H9 (cell line): ENCODE measurements at regions not wholly inside any gene's neighbourhood (a gene's known extent, or its start where the extent isn't known, plus 50 kb on each side); places are given as distances from the start of the nearest gene placed in this dataset.

ENCODE experiments used
- DNase-seq: peaks from one replicate; pipeline ENCODE4 v3.0.0-alpha.2; 2017
- H2AFZ ChIP-seq: one replicate; pipeline ENCODE4 v1.6.1; 2013; ENCODE audit warnings: mild to moderate bottlenecking, low read length, control low read depth, moderate library complexity
- H2AK5ac ChIP-seq: 2 replicates; pipeline ENCODE4 v1.6.1; 2013; ENCODE audit warnings: low read length, control low read depth, mixed read lengths; ENCODE audit not compliant: insufficient read length
- H2BK120ac ChIP-seq: one replicate; pipeline ENCODE4 v1.6.1; 2013; ENCODE audit warnings: low read depth, mild to moderate bottlenecking, low read length, control low read depth, inconsistent platforms; ENCODE audit not compliant: poor library complexity, severe bottlenecking
- H2BK12ac ChIP-seq: 2 replicates; pipeline ENCODE4 v1.6.1; 2013; ENCODE audit warnings: low read length, control low read depth, mixed read lengths, low read depth; ENCODE audit not compliant: insufficient read length
- H2BK15ac ChIP-seq: 2 replicates; pipeline ENCODE4 v1.6.1; 2013; ENCODE audit warnings: low read depth, low read length, control low read depth
- H2BK20ac ChIP-seq: one replicate; pipeline ENCODE4 v1.6.1; 2013; ENCODE audit warnings: low read depth, mild to moderate bottlenecking, low read length, control low read depth, inconsistent platforms; ENCODE audit not compliant: poor library complexity, severe bottlenecking
- H2BK5ac ChIP-seq: 2 replicates; pipeline ENCODE4 v1.6.1; 2013; ENCODE audit warnings: low read length, control low read depth, mixed read lengths; ENCODE audit not compliant: insufficient read length
- H3K14ac ChIP-seq: 2 replicates; pipeline ENCODE4 v1.6.1; 2013; ENCODE audit warnings: low read length, control low read depth; ENCODE audit not compliant: insufficient read depth
- H3K18ac ChIP-seq: 2 replicates; pipeline ENCODE4 v1.6.1; 2013; ENCODE audit warnings: low read depth, mild to moderate bottlenecking, mixed read lengths, low read length, control low read depth; ENCODE audit not compliant: insufficient read length
- H3K23ac ChIP-seq: 2 replicates; pipeline ENCODE4 v1.6.1; 2013; ENCODE audit warnings: low read length, control low read depth, mixed read lengths, low read depth; ENCODE audit not compliant: insufficient read length
- H3K23me2 ChIP-seq: 2 replicates; pipeline ENCODE4 v1.6.1; 2013; ENCODE audit warnings: low read depth, mild to moderate bottlenecking, mixed read lengths, low read length, control low read depth; ENCODE audit not compliant: insufficient read length, poor library complexity, severe bottlenecking
- H3K27ac ChIP-seq: 2 replicates; pipeline ENCODE4 v1.5.1; 2013; ENCODE audit warnings: low read length, control low read depth, mixed read lengths, low read depth; ENCODE audit not compliant: insufficient read length
- H3K27me3 ChIP-seq: 2 replicates; pipeline ENCODE4 v1.6.1; 2013; ENCODE audit warnings: low read length, control low read depth, inconsistent platforms; ENCODE audit not compliant: insufficient read depth
- H3K4ac ChIP-seq: 2 replicates; pipeline ENCODE4 v1.6.1; 2013; ENCODE audit warnings: low read depth, mild to moderate bottlenecking, control low read depth, inconsistent platforms, low read length, moderate library complexity
- H3K4me1 ChIP-seq: 2 replicates; pipeline ENCODE4 v1.6.1; 2013; ENCODE audit warnings: low read length, control low read depth, inconsistent platforms; ENCODE audit not compliant: insufficient read depth
- H3K4me2 ChIP-seq: 2 replicates; pipeline ENCODE4 v1.6.1; 2013; ENCODE audit warnings: low read length, control low read depth, mixed read lengths; ENCODE audit not compliant: insufficient read length, insufficient read depth
- H3K56ac ChIP-seq: 2 replicates; pipeline ENCODE4 v1.6.1; 2013; ENCODE audit warnings: low read depth, mild to moderate bottlenecking, mixed read lengths, low read length, control low read depth; ENCODE audit not compliant: insufficient read length
- H3K79me1 ChIP-seq: 2 replicates; pipeline ENCODE4 v1.6.1; 2013; ENCODE audit warnings: low read depth, mild to moderate bottlenecking, moderate library complexity, low read length, control low read depth, inconsistent platforms; ENCODE audit not compliant: insufficient read depth, poor library complexity, severe bottlenecking
- H3K79me2 ChIP-seq: 2 replicates; pipeline ENCODE4 v1.6.1; 2013; ENCODE audit warnings: low read length, control low read depth, inconsistent platforms; ENCODE audit not compliant: insufficient read depth
- H3K9ac ChIP-seq: 2 replicates; pipeline ENCODE4 v1.6.1; 2013; ENCODE audit warnings: low read length, control low read depth, mixed read lengths; ENCODE audit not compliant: insufficient read length; ENCODE audit errors: extremely low read depth
- H3K9me3 ChIP-seq: one replicate; pipeline ENCODE4 v1.6.1; 2013; ENCODE audit warnings: low read depth, low read length, inconsistent platforms; ENCODE audit not compliant: control insufficient read depth
- H3T11ph ChIP-seq: one replicate; pipeline ENCODE4 v1.6.1; 2013; ENCODE audit warnings: mild to moderate bottlenecking, low read length, control low read depth, inconsistent platforms
- H4K20me1 ChIP-seq: one replicate; pipeline ENCODE4 v1.6.1; 2013; ENCODE audit not compliant: control insufficient read depth, insufficient read length, insufficient read depth
- H4K5ac ChIP-seq: 2 replicates; pipeline ENCODE4 v1.6.1; 2013; ENCODE audit warnings: low read depth, mild to moderate bottlenecking, mixed read lengths, low read length, control low read depth; ENCODE audit not compliant: insufficient read length
- H4K8ac ChIP-seq: replicated peaks from 2 replicates; pipeline ENCODE4 v1.6.1; 2013; ENCODE audit warnings: low read length, control low read depth, mixed read lengths, low read depth; ENCODE audit not compliant: insufficient read length
- H4K91ac ChIP-seq: 2 replicates; pipeline ENCODE4 v1.6.1; 2013; ENCODE audit warnings: low read depth, mild to moderate bottlenecking, moderate library complexity, mixed read lengths, low read length, control low read depth; ENCODE audit not compliant: insufficient read length
- H3K27ac Mint-ChIP-seq, 3 experiments: 2 replicates in 2 of 3; 3 replicates in 1 of 3; pipeline ENCODE4 v1.8.0; 2020 to 2021; ENCODE audit warnings: mixed read lengths in 3 of 3, mild to moderate bottlenecking in 1 of 3, moderate library complexity in 1 of 3
- H3K27me3 Mint-ChIP-seq: 2 replicates; pipeline ENCODE4 v1.8.0; 2021; ENCODE audit warnings: low read depth, mild to moderate bottlenecking, moderate library complexity, mixed read lengths
- H3K36me3 Mint-ChIP-seq, 3 experiments: 2 replicates in 2 of 3; 3 replicates in 1 of 3; pipeline ENCODE4 v1.8.0; 2020 to 2021; ENCODE audit warnings: low read depth in 3 of 3, mixed read lengths in 3 of 3; ENCODE audit not compliant: insufficient read depth in 1 of 3
- H3K4me1 Mint-ChIP-seq, 2 experiments: 2 replicates each; pipeline ENCODE4 v1.8.0; 2020; ENCODE audit warnings: mixed read lengths in 2 of 2
- H3K4me3 Mint-ChIP-seq, 2 experiments: 2 replicates in 1 of 2; 3 replicates in 1 of 2; pipeline ENCODE4 v1.8.0; 2020 to 2021; ENCODE audit warnings: mild to moderate bottlenecking in 2 of 2, mixed read lengths in 2 of 2, moderate library complexity in 1 of 2
- H3K9me3 Mint-ChIP-seq, 2 experiments: 2 replicates in 1 of 2; 3 replicates in 1 of 2; pipeline ENCODE4 v1.8.0; 2020; ENCODE audit warnings: mild to moderate bottlenecking in 2 of 2, mixed read lengths in 2 of 2, moderate library complexity in 1 of 2
- WGBS: extraction: QIAGEN DNeasy Blood & Tissue Kit; methylation state at CpG from one replicate; pipeline ENCODE4 v1.1.7; 2013; ENCODE audit warnings: missing lambda C conversion rate, low lambda C conversion rate, mixed read lengths; ENCODE audit not compliant: insufficient read length; ENCODE audit errors: extremely low coverage; 5-methylcytosine and 5-hydroxymethylcytosine counted together
- TF ChIP-seq, protein P1 (sequence below): fragments of 200-600 bp; sonication (generic); conservative IDR thresholded peaks from 3 replicates; pipeline ENCODE4 v1.8.0; 2021; ENCODE audit warnings: antibody characterized with exemption, mild to moderate bottlenecking

DNA sequence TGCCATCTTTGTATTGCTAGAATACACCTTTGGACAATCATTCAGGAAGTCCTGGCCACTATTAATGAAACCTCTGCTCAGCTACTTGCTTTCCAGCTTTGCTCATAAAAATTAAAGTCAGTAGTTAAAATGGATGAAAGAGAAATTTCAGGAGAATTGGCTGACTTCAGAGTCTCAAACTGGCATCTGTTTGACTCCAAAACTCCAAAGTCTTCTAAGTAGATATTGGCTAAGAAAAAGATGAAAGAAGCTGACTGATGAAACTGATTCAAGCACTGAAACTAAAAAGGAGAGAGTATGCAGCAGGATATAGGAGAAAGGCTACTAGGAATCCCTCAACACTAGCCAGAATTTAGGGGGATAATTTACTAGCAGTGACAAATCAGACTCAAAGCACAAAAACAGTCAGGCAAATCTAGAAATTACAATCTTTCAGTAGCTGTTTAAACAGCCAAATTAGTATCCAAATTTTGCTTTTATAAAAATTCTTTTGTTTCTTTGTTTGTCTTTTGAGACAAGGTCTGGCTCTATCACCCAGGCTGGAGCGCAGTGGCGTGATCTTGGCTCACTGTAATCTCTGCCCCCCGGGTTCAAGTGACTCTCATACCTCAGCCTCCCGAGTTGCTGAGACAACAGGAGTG, 52.1 kb upstream of the DTNA start:
- no peak overlapping the region for H2BK15ac ChIP-seq
- peak overlapping the region; percentile 29 for H2BK12ac ChIP-seq
- no peak overlapping the region for H2BK20ac ChIP-seq
- H3K56ac ChIP-seq: no peak overlapping the region
- H4K91ac ChIP-seq: no peak overlapping the region
- H4K20me1 ChIP-seq: no peaks in the 10 kb centered on the region
- no peaks in the 10 kb centered on the region for H3K27me3 Mint-ChIP-seq
- TF ChIP-seq, protein P1, sequence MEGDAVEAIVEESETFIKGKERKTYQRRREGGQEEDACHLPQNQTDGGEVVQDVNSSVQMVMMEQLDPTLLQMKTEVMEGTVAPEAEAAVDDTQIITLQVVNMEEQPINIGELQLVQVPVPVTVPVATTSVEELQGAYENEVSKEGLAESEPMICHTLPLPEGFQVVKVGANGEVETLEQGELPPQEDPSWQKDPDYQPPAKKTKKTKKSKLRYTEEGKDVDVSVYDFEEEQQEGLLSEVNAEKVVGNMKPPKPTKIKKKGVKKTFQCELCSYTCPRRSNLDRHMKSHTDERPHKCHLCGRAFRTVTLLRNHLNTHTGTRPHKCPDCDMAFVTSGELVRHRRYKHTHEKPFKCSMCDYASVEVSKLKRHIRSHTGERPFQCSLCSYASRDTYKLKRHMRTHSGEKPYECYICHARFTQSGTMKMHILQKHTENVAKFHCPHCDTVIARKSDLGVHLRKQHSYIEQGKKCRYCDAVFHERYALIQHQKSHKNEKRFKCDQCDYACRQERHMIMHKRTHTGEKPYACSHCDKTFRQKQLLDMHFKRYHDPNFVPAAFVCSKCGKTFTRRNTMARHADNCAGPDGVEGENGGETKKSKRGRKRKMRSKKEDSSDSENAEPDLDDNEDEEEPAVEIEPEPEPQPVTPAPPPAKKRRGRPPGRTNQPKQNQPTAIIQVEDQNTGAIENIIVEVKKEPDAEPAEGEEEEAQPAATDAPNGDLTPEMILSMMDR: no peak
- H3K4ac ChIP-seq: no peak overlapping the region
- H2BK120ac ChIP-seq: no peak overlapping the region
- no peak overlapping the region for H4K8ac ChIP-seq
- H3K4me1 ChIP-seq: peaks cover 18% of the 10 kb centered on the region
- no peak overlapping the region for H3K14ac ChIP-seq
- peak overlapping the region in 1 of 2 experiments; percentile 3; a peak in 2 of 5 replicates for H3K4me3 Mint-ChIP-seq
- WGBS: no CpG with 5 or more reads among the region's 4 CpGs
- no peaks in the 10 kb centered on the region for H3K79me2 ChIP-seq
- H2AFZ ChIP-seq: no peak overlapping the region
- H3K9me3 Mint-ChIP-seq: no peaks in the 10 kb centered on the region
- H3K9me3 ChIP-seq: no peaks in the 10 kb centered on the region
- no peaks in the 10 kb centered on the region for H3K79me1 ChIP-seq
- no peak overlapping the region for H2AK5ac ChIP-seq
- H3K27me3 ChIP-seq: no peaks in the 10 kb centered on the region
- H3K4me2 ChIP-seq: no peak overlapping the region
- peak overlapping the region; percentile 79 to 94 (median 82) for H3K27ac Mint-ChIP-seq
- H3K9ac ChIP-seq: no peak overlapping the region
- no peak overlapping the region for H3K27ac ChIP-seq
- H3K18ac ChIP-seq: no peak overlapping the region
- H3K36me3 Mint-ChIP-seq: no peaks in the 10 kb centered on the region
- H3T11ph ChIP-seq: no peak overlapping the region
- peak overlapping the region; percentile 24 for H2BK5ac ChIP-seq
- peaks cover 57 to 63% of the 10 kb centered on the region in 2 experiments for H3K4me1 Mint-ChIP-seq
- no peak overlapping the region for H3K23ac ChIP-seq
- no peak overlapping the region for H4K5ac ChIP-seq
- no peak for DNase-seq
- peaks cover 2% of the 10 kb centered on the region for H3K23me2 ChIP-seq
